Karpas-422 (cell line): ENCODE measurements at regions not wholly inside any gene's neighbourhood (a gene's known extent, or its start where the extent isn't known, plus 50 kb on each side); places are given as distances from the start of the nearest gene placed in this dataset.
A peak's percentile ranks its signal among the peaks of the same experiment; 100 is the strongest.

Experiments
- DNase-seq: peaks from one replicate; pipeline ENCODE4 v3.0.0-alpha.2; 2015
- H2AFZ ChIP-seq: fragments of 200-600 bp; sonication (generic); 2 replicates; pipeline ENCODE4 v1.6.1; 2014; ENCODE audit warnings: antibody characterized with exemption, low read length, mixed read lengths
- H3K27ac ChIP-seq: fragments of 200-600 bp; sonication (generic); 2 replicates; pipeline ENCODE4 v1.5.1; 2014; ENCODE audit warnings: mild to moderate bottlenecking, low read length, moderate library complexity
- H3K27me3 ChIP-seq: fragments of 200-600 bp; sonication (generic); 2 replicates; pipeline ENCODE4 v1.6.1; 2014; ENCODE audit warnings: low read length, mixed read lengths
- H3K36me3 ChIP-seq: fragments of 200-600 bp; sonication (generic); 2 replicates; pipeline ENCODE4 v1.6.1; 2014; ENCODE audit warnings: low read length, mixed read lengths; ENCODE audit not compliant: insufficient read depth
- H3K4me1 ChIP-seq: fragments of 200-600 bp; sonication (generic); 2 replicates; pipeline ENCODE4 v1.6.1; 2014; ENCODE audit warnings: mild to moderate bottlenecking, low read length, mixed read lengths
- H3K4me2 ChIP-seq: fragments of 200-600 bp; sonication (generic); 2 replicates; pipeline ENCODE4 v1.6.1; 2014; ENCODE audit warnings: low read length, low read depth, mild to moderate bottlenecking; ENCODE audit not compliant: poor library complexity, severe bottlenecking
- H3K4me3 ChIP-seq: fragments of 200-600 bp; sonication (generic); 2 replicates; pipeline ENCODE4 v1.5.1; 2014; ENCODE audit warnings: mild to moderate bottlenecking, antibody characterized with exemption, low read length, mixed read lengths
- H3K79me2 ChIP-seq: fragments of 200-600 bp; sonication (generic); 2 replicates; pipeline ENCODE4 v1.6.1; 2014; ENCODE audit warnings: mild to moderate bottlenecking, low read length, mixed read lengths
- H3K9ac ChIP-seq: fragments of 200-600 bp; sonication (generic); 2 replicates; pipeline ENCODE4 v1.6.0; 2014; ENCODE audit warnings: low read length
- H3K9me2 ChIP-seq: fragments of 200-600 bp; sonication (generic), shearing (Covaris generic); replicated peaks from 2 replicates; pipeline ENCODE4 v1.6.0; 2014; ENCODE audit warnings: mild to moderate bottlenecking, low read length, moderate library complexity; ENCODE audit not compliant: insufficient read depth
- H3K9me3 ChIP-seq: fragments of 300-700, 200-600 bp; sonication (generic); 2 replicates; pipeline ENCODE4 v1.6.1; 2014; ENCODE audit warnings: low read length, mixed read lengths
- H4K20me1 ChIP-seq: fragments of 200-600 bp; sonication (generic); 2 replicates; pipeline ENCODE4 v1.6.1; 2014; ENCODE audit warnings: mild to moderate bottlenecking, antibody characterized with exemption, low read length, low read depth; ENCODE audit not compliant: insufficient read depth

DNA sequence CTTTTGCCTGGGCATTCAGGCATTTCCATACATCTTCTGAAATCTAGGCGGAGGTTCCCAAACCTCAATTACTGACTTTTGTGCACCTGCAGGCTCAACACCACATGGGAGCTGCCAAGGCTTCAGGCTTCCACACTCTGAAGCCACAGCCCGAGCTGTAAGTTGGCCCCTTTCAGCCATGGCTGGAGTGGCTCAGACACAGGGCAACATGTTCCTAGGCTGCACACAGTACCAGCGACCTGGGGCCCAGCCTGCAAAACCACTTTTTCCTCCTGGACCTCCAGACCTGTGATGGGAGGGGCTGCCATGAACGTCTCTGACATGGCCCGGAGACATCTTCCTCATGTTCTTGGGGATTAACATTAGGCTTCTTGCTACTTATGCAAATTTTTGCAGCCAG lies 1558.2 kb upstream of the PCDH20 start:
- H3K27me3 ChIP-seq: no peaks in the 10 kb centered on the region
- H4K20me1 ChIP-seq: no peaks in the 10 kb centered on the region
- no peaks in the 10 kb centered on the region for H3K36me3 ChIP-seq
- no peak for DNase-seq
- no peaks in the 10 kb centered on the region for H3K4me1 ChIP-seq
- no peaks in the 10 kb centered on the region for H3K79me2 ChIP-seq
- no peak overlapping the region for H3K4me2 ChIP-seq
- peaks cover 3% of the 10 kb centered on the region; the same call in 1 of the 2 replicates for H3K9me3 ChIP-seq
- H3K4me3 ChIP-seq: no peak overlapping the region
- no peak overlapping the region for H3K27ac ChIP-seq
- no peak overlapping the region for H3K9ac ChIP-seq
- no peak overlapping the region for H2AFZ ChIP-seq
- H3K9me2 ChIP-seq: no peaks in the 10 kb centered on the region

- Histone ChIP-seq H3K4me3 (no peak overlapping the region), H3K4me2 (no peak overlapping the region)
These were observed 1548.9 kb upstream of the PCDH20 start for GRCh38 chr13:62964522-62964921.

GRCh38 chr13:62960723-62961122 lies 1545.1 kb upstream of the PCDH20 start:
- Histone ChIP-seq H3K4me1 (no peaks in the 10 kb centered on the region), H3K27ac (no peak overlapping the region), H3K36me3 (no peaks in the 10 kb centered on the region), H3K79me2 (no peaks in the 10 kb centered on the region), H2AFZ (no peak overlapping the region), H3K9me3 (no peaks in the 10 kb centered on the region), H3K9ac (no peak overlapping the region), H3K4me3 (no peak overlapping the region), H4K20me1 (no peaks in the 10 kb centered on the region), H3K9me2 (no peaks in the 10 kb centered on the region), H3K27me3 (no peaks in the 10 kb centered on the region), H3K4me2 (no peak overlapping the region)
- DNase-seq: no peak

More at GRCh38 chr13:62964522-62964921, 1548.9 kb upstream of the PCDH20 start:
- H2AFZ ChIP-seq: no peak overlapping the region
- no peak overlapping the region for H3K9ac ChIP-seq
- no peaks in the 10 kb centered on the region for H3K79me2 ChIP-seq
- no peak overlapping the region for H3K27ac ChIP-seq
- no peaks in the 10 kb centered on the region for H3K36me3 ChIP-seq
- H3K27me3 ChIP-seq: no peaks in the 10 kb centered on the region
- no peaks in the 10 kb centered on the region for H3K9me2 ChIP-seq
- no peak for DNase-seq
- H4K20me1 ChIP-seq: no peaks in the 10 kb centered on the region
- 0 out of 2 replicates have a peak, but pooled peaks cover 5% of the 10 kb centered on the region for H3K9me3 ChIP-seq
- no peaks in the 10 kb centered on the region for H3K4me1 ChIP-seq

GRCh38 chr13:62933809-62934208 lies 1518.2 kb upstream of the PCDH20 start:
- no peaks in the 10 kb centered on the region for H4K20me1 ChIP-seq
- H3K4me1 ChIP-seq: no peaks in the 10 kb centered on the region
- H3K27me3 ChIP-seq: no peaks in the 10 kb centered on the region
- DNase-seq: no peak
- no peaks in the 10 kb centered on the region for H3K79me2 ChIP-seq
- no peaks in the 10 kb centered on the region for H3K9me3 ChIP-seq
- no peak overlapping the region for H3K27ac ChIP-seq
- no peaks in the 10 kb centered on the region for H3K36me3 ChIP-seq
- H2AFZ ChIP-seq: peak overlapping the region; percentile 50; the same call in 1 of the 2 replicates
- no peak overlapping the region for H3K4me3 ChIP-seq
- H3K9me2 ChIP-seq: no peaks in the 10 kb centered on the region
- H3K9ac ChIP-seq: no peak overlapping the region
- H3K4me2 ChIP-seq: no peak overlapping the region

- Histone ChIP-seq H3K9me3 (no peaks in the 10 kb centered on the region), H2AFZ (peak overlapping the region; percentile 56; the same call in 1 of the 2 replicates), H3K9me2 (no peaks in the 10 kb centered on the region), H4K20me1 (no peaks in the 10 kb centered on the region), H3K9ac (no peak overlapping the region), H3K4me3 (no peak overlapping the region), H3K27me3 (no peaks in the 10 kb centered on the region), H3K4me2 (no peak overlapping the region), H3K4me1 (no peaks in the 10 kb centered on the region), H3K36me3 (no peaks in the 10 kb centered on the region), H3K79me2 (no peaks in the 10 kb centered on the region), H3K27ac (no peak overlapping the region)
- no peak for DNase-seq
These were observed 1516.7 kb upstream of the PCDH20 start for GRCh38 chr13:62932256-62932883.

DNA sequence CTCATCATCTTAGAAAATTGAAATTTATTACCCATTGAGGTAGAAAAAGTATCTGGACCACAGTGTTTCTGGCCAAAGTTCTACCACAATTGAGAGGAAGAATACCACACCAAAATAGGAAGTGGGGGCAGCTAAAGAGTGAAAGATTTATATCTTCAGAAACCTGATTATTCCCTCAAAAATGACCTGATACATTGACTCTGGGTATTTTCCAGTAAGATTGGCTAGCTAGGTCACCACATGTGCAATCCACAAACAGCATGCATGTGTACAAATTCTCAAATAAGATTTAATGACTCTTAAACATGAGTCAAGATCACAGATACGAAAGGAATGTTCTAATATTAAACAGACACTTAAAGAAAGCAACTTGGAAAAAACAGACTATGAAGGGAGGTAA lies 1516.2 kb upstream of the PCDH20 start:
- Histone ChIP-seq H3K9ac (no peak overlapping the region), H3K9me2 (no peaks in the 10 kb centered on the region), H3K27ac (no peak overlapping the region), H3K27me3 (no peaks in the 10 kb centered on the region), H3K4me1 (no peaks in the 10 kb centered on the region), H3K9me3 (no peaks in the 10 kb centered on the region), H4K20me1 (no peaks in the 10 kb centered on the region), H3K36me3 (no peaks in the 10 kb centered on the region), H3K79me2 (no peaks in the 10 kb centered on the region), H2AFZ (peak overlapping the region; percentile 56; the same call in 1 of the 2 replicates), H3K4me3 (no peak overlapping the region), H3K4me2 (no peak overlapping the region)
- DNase-seq: no peak

- H3K27me3 ChIP-seq: no peaks in the 10 kb centered on the region
- DNase-seq: no peak
- no peaks in the 10 kb centered on the region for H4K20me1 ChIP-seq
- no peaks in the 10 kb centered on the region for H3K79me2 ChIP-seq
- no peak overlapping the region for H3K27ac ChIP-seq
- H3K9me2 ChIP-seq: no peaks in the 10 kb centered on the region; the same call in 1 of the 2 replicates
- H3K9me3 ChIP-seq: no peaks in the 10 kb centered on the region
- no peak overlapping the region for H3K4me3 ChIP-seq
- H3K36me3 ChIP-seq: no peaks in the 10 kb centered on the region
- H2AFZ ChIP-seq: no peak overlapping the region
- no peak overlapping the region for H3K4me2 ChIP-seq
- H3K4me1 ChIP-seq: no peaks in the 10 kb centered on the region
- H3K9ac ChIP-seq: no peak overlapping the region
These were observed 1508.7 kb upstream of the PCDH20 start for GRCh38 chr13:62924395-62924794.

DNA sequence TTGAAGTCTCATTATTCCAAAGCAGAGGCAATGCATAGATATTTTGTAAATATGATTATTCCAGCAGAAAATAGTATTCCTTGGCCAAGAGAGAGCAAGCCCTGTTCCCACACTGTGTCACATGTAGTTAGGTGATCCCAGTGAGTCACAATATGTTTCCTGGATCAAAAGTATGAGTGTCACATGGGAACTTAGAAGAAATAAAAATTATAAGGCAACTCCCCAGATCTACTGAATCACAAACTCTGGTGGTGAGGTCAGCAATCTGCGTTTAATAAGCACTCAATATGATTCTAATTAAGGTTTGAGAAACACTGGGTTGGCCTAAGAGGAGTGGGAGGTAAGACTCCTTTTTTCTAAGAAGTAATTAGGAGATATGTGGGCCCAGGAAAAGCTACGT lies 1504.5 kb upstream of the PCDH20 start:
- Histone ChIP-seq H2AFZ (peak overlapping the region; percentile 36; the same call in 1 of the 2 replicates), H3K9me2 (no peaks in the 10 kb centered on the region; the same call in 1 of the 2 replicates), H3K9ac (no peak overlapping the region), H3K79me2 (no peaks in the 10 kb centered on the region), H3K27ac (no peak overlapping the region), H3K27me3 (no peaks in the 10 kb centered on the region), H3K4me1 (no peaks in the 10 kb centered on the region), H3K36me3 (no peaks in the 10 kb centered on the region), H3K4me3 (no peak overlapping the region), H3K9me3 (no peaks in the 10 kb centered on the region), H3K4me2 (no peak overlapping the region), H4K20me1 (no peaks in the 10 kb centered on the region)
- DNase-seq: no peak
